ENCODE measurements at regions not wholly inside any gene's neighbourhood (a gene's known extent, or its start where the extent isn't known, plus 50 kb on each side); places are given as distances from the start of the nearest gene placed in this dataset.

GRCh38 chrX:114267142-114267541 lies 316.7 kb upstream of the HTR2C start:
- TF ChIP-seq, protein P1, sequence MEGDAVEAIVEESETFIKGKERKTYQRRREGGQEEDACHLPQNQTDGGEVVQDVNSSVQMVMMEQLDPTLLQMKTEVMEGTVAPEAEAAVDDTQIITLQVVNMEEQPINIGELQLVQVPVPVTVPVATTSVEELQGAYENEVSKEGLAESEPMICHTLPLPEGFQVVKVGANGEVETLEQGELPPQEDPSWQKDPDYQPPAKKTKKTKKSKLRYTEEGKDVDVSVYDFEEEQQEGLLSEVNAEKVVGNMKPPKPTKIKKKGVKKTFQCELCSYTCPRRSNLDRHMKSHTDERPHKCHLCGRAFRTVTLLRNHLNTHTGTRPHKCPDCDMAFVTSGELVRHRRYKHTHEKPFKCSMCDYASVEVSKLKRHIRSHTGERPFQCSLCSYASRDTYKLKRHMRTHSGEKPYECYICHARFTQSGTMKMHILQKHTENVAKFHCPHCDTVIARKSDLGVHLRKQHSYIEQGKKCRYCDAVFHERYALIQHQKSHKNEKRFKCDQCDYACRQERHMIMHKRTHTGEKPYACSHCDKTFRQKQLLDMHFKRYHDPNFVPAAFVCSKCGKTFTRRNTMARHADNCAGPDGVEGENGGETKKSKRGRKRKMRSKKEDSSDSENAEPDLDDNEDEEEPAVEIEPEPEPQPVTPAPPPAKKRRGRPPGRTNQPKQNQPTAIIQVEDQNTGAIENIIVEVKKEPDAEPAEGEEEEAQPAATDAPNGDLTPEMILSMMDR (conservative IDR thresholded peaks at IDR 0.05; ENCODE audit: low read depth, low read length), result no peak
- TF ChIP-seq EZH2 (IDR thresholded peaks at IDR 0.05; ENCODE audit: low read length, unreplicated experiment), result no peak
- no peak for TF ChIP-seq EZH2phosphoT487 (IDR thresholded peaks at IDR 0.05; ENCODE audit: borderline replicate concordance, low read length)
